ENCODE measurements at regions not wholly inside any gene's neighbourhood (a gene's known extent, or its start where the extent isn't known, plus 50 kb on each side); places are given as distances from the start of the nearest gene placed in this dataset.

GRCh38 chr9:99735041-99735440 lies 86.6 kb upstream of the NR4A3 start:
- no peak for DNase-seq (ENCODE audit: low read depth)
- TF ChIP-seq CTCF (IDR thresholded peaks at IDR 0.05; ENCODE audit: control insufficient read depth, extremely low read depth, insufficient read depth): no peak
- H3K4me3 ChIP-seq (ENCODE audit: low read depth, low read length): no peak overlapping the region

- no peak for TF ChIP-seq CTCF (IDR thresholded peaks at IDR 0.05; ENCODE audit: control insufficient read depth, extremely low read depth, insufficient read depth)
- H3K4me3 ChIP-seq (ENCODE audit: low read depth, low read length): no peak overlapping the region
- no peak for DNase-seq (ENCODE audit: low read depth)
Observed at GRCh38 chr9:99736291-99736690, 85.4 kb upstream of the NR4A3 start.

GRCh38 chr9:99737649-99738048 lies 84.0 kb upstream of the NR4A3 start:
- H3K4me3 ChIP-seq (ENCODE audit: low read depth, low read length): no peak overlapping the region
- TF ChIP-seq CTCF (IDR thresholded peaks at IDR 0.05; ENCODE audit: control insufficient read depth, extremely low read depth, insufficient read depth): no peak
- no peak for DNase-seq (ENCODE audit: low read depth)

- no peak for TF ChIP-seq CTCF (IDR thresholded peaks at IDR 0.05; ENCODE audit: control insufficient read depth, extremely low read depth, insufficient read depth)
- H3K4me3 ChIP-seq (ENCODE audit: low read depth, low read length): no peak overlapping the region
- no peak for DNase-seq (ENCODE audit: low read depth)
Observed at GRCh38 chr9:99743006-99743405, 78.7 kb upstream of the NR4A3 start.

- no peak for DNase-seq (ENCODE audit: low read depth)
- H3K4me3 ChIP-seq (ENCODE audit: low read depth, low read length): no peak overlapping the region
- no peak for TF ChIP-seq CTCF (IDR thresholded peaks at IDR 0.05; ENCODE audit: control insufficient read depth, extremely low read depth, insufficient read depth)
Observed at GRCh38 chr9:99743455-99743854, 78.2 kb upstream of the NR4A3 start.

GRCh38 chr9:99744132-99744531 lies 77.6 kb upstream of the NR4A3 start:
- no peak for TF ChIP-seq CTCF (IDR thresholded peaks at IDR 0.05; ENCODE audit: control insufficient read depth, extremely low read depth, insufficient read depth)
- DNase-seq (ENCODE audit: low read depth): no peak

GRCh38 chr9:99745085-99745484 lies 76.6 kb upstream of the NR4A3 start:
- no peak overlapping the region for H3K4me3 ChIP-seq (ENCODE audit: low read depth, low read length)
- no peak for DNase-seq (ENCODE audit: low read depth)
- TF ChIP-seq CTCF (IDR thresholded peaks at IDR 0.05; ENCODE audit: control insufficient read depth, extremely low read depth, insufficient read depth): no peak

More at GRCh38 chr9:99744132-99744531, 77.6 kb upstream of the NR4A3 start:
- H3K4me3 ChIP-seq (ENCODE audit: low read depth, low read length): no peak overlapping the region
